ENCODE measurements at regions not wholly inside any gene's neighbourhood (a gene's known extent, or its start where the extent isn't known, plus 50 kb on each side); places are given as distances from the start of the nearest gene placed in this dataset.

GRCh38 chr10:64973391-64973790, 1452.2 kb downstream of the REEP3 start:
- Histone ChIP-seq H2AFZ (ENCODE audit: low read depth, low read length, severe bottlenecking) (no peak overlapping the region), H3K27me3 (ENCODE audit: low read length) (no peaks in the 10 kb centered on the region), H4K20me1 (ENCODE audit: low read depth, low read length) (no peaks in the 10 kb centered on the region), H3F3A (ENCODE audit: insufficient read depth) (no peaks in the 10 kb centered on the region), H3K4me2 (ENCODE audit: low read depth, low read length, poor library complexity, severe bottlenecking) (no peak overlapping the region), H3K9me3 (ENCODE audit: insufficient read depth, low read length) (no peaks in the 10 kb centered on the region), H3K36me3 (ENCODE audit: low read length) (no peaks in the 10 kb centered on the region), H3K4me3 (ENCODE audit: insufficient read depth, low read length, poor library complexity, severe bottlenecking) (no peak overlapping the region), H3K27ac (ENCODE audit: low read depth, low read length) (no peak overlapping the region), H3K9ac (ENCODE audit: low read length) (no peak overlapping the region), H3K9me2 (replicated peaks; ENCODE audit: insufficient read depth, low read length) (no peaks in the 10 kb centered on the region), H3K79me2 (ENCODE audit: insufficient read depth, low read length) (no peaks in the 10 kb centered on the region)
- TF ChIP-seq EZH2phosphoT487 (conservative IDR thresholded peaks at IDR 0.05; ENCODE audit: low read length), result no peak
- TF ChIP-seq, protein P1, sequence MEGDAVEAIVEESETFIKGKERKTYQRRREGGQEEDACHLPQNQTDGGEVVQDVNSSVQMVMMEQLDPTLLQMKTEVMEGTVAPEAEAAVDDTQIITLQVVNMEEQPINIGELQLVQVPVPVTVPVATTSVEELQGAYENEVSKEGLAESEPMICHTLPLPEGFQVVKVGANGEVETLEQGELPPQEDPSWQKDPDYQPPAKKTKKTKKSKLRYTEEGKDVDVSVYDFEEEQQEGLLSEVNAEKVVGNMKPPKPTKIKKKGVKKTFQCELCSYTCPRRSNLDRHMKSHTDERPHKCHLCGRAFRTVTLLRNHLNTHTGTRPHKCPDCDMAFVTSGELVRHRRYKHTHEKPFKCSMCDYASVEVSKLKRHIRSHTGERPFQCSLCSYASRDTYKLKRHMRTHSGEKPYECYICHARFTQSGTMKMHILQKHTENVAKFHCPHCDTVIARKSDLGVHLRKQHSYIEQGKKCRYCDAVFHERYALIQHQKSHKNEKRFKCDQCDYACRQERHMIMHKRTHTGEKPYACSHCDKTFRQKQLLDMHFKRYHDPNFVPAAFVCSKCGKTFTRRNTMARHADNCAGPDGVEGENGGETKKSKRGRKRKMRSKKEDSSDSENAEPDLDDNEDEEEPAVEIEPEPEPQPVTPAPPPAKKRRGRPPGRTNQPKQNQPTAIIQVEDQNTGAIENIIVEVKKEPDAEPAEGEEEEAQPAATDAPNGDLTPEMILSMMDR (IDR thresholded peaks at IDR 0.05; ENCODE audit: insufficient read depth, low read length, poor library complexity, severe bottlenecking), result no peak

- no peak overlapping the region for H3K27ac ChIP-seq (ENCODE audit: low read depth, low read length)
- H4K20me1 ChIP-seq (ENCODE audit: low read depth, low read length), result no peaks in the 10 kb centered on the region
- no peaks in the 10 kb centered on the region for H3K27me3 ChIP-seq (ENCODE audit: low read length)
- H2AFZ ChIP-seq (ENCODE audit: low read depth, low read length, severe bottlenecking), result no peak overlapping the region
- no peak overlapping the region for H3K9ac ChIP-seq (ENCODE audit: low read length)
- no peaks in the 10 kb centered on the region for H3K79me2 ChIP-seq (ENCODE audit: insufficient read depth, low read length)
- no peaks in the 10 kb centered on the region for H3K36me3 ChIP-seq (ENCODE audit: low read length)
- H3K4me2 ChIP-seq (ENCODE audit: low read depth, low read length, poor library complexity, severe bottlenecking), result no peak overlapping the region
- no peak for TF ChIP-seq EZH2phosphoT487 (conservative IDR thresholded peaks at IDR 0.05; ENCODE audit: low read length)
- TF ChIP-seq, protein P1 (IDR thresholded peaks at IDR 0.05; ENCODE audit: insufficient read depth, low read length, poor library complexity, severe bottlenecking), result no peak
- H3K9me2 ChIP-seq (replicated peaks; ENCODE audit: insufficient read depth, low read length), result no peaks in the 10 kb centered on the region
- H3K9me3 ChIP-seq (ENCODE audit: insufficient read depth, low read length), result no peaks in the 10 kb centered on the region
- H3K4me3 ChIP-seq (ENCODE audit: insufficient read depth, low read length, poor library complexity, severe bottlenecking), result no peak overlapping the region
- no peaks in the 10 kb centered on the region for H3F3A ChIP-seq (ENCODE audit: insufficient read depth)
Observed at GRCh38 chr10:64976150-64976549, 1454.9 kb downstream of the REEP3 start.

DNA sequence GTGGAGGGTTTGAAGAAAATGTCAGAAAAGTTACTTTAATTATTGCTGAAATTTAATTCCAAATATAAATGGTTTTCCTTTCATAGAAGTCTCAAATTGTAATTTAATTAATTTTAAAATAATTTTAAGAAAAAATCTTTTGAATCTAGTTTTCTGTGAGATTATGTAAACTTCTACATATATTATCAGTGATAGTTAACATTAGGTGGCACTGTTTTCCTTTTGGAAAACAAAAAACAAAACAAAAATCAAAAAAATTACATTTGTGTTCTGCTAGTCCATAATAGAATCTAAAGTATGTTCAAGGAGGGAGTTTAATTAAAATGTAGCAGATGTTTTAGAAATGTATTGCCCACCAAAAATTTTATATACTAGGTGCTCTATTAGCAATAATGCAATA, 1456.7 kb downstream of the REEP3 start:
- no peak overlapping the region for H3K4me3 ChIP-seq (ENCODE audit: insufficient read depth, low read length, poor library complexity, severe bottlenecking)
- TF ChIP-seq EZH2phosphoT487 (conservative IDR thresholded peaks at IDR 0.05; ENCODE audit: low read length), result no peak
- TF ChIP-seq, protein P1 (IDR thresholded peaks at IDR 0.05; ENCODE audit: insufficient read depth, low read length, poor library complexity, severe bottlenecking), result no peak
- H3K9me2 ChIP-seq (replicated peaks; ENCODE audit: insufficient read depth, low read length), result no peaks in the 10 kb centered on the region
- H3K79me2 ChIP-seq (ENCODE audit: insufficient read depth, low read length), result no peaks in the 10 kb centered on the region
- H3K9ac ChIP-seq (ENCODE audit: low read length), result no peak overlapping the region
- H2AFZ ChIP-seq (ENCODE audit: low read depth, low read length, severe bottlenecking), result no peak overlapping the region
- H3K27me3 ChIP-seq (ENCODE audit: low read length), result no peaks in the 10 kb centered on the region
- no peak overlapping the region for H3K4me2 ChIP-seq (ENCODE audit: low read depth, low read length, poor library complexity, severe bottlenecking)
- no peak overlapping the region for H3K27ac ChIP-seq (ENCODE audit: low read depth, low read length)
- no peaks in the 10 kb centered on the region for H3K9me3 ChIP-seq (ENCODE audit: insufficient read depth, low read length)
- no peaks in the 10 kb centered on the region for H3F3A ChIP-seq (ENCODE audit: insufficient read depth)
- H4K20me1 ChIP-seq (ENCODE audit: low read depth, low read length), result no peaks in the 10 kb centered on the region
- H3K36me3 ChIP-seq (ENCODE audit: low read length), result no peaks in the 10 kb centered on the region
